ENCODE measurements at regions not wholly inside any gene's neighbourhood (a gene's known extent, or its start where the extent isn't known, plus 50 kb on each side); places are given as distances from the start of the nearest gene placed in this dataset.

DNA sequence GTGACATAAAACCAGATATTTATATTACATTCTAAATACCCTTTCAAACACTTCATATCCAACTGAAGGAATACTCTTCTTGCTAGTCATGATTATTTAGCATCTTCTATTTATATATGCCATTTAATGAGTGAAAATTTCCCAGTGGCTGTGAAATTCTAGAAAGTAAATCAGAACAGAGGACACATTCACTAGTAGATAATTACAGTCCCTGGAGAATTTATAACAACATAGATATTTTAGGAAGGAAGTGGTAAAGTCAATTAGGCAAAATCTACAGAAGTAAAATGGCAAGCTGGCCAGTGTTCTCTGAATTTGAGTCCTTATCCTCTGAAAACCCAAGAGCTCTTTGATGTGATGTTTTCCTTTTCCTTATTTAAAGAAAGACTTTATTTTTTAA lies 121.8 kb downstream of the PMAIP1 start:
- no peaks in the 10 kb centered on the region for H3K9me3 ChIP-seq
- DNase-seq, result no peak
- peak overlapping the region in 1 of 2 experiments; percentile 66; a peak in 2 of 4 replicates for H3K27ac ChIP-seq (ENCODE audit: low read depth in 2 of 2, low read length in 1 of 2)
- H3F3A ChIP-seq (replicated peaks; ENCODE audit: insufficient read depth), result peaks cover 10% of the 10 kb centered on the region
- no peak overlapping the region for H3K4me2 ChIP-seq
- H3K9me2 ChIP-seq, result no peaks in the 10 kb centered on the region
- ChIA-PET CTCF (interaction anchor here (1.6 to 1.9 kb wide), 2 partner anchors 12 to 528 kb away, joined by 3 to 5 read pairs; no protein-coding TSS in a partner anchor), POLR2A (no interaction called here)
- H3K79me2 ChIP-seq (ENCODE audit: insufficient read depth), result no peaks in the 10 kb centered on the region
- H3K4me1 ChIP-seq (ENCODE audit: control insufficient read depth in 1 of 2, insufficient read depth in 2 of 2, low read depth in 1 of 2, low read length in 1 of 2), result peaks cover 2 to 44% of the 10 kb centered on the region in 2 experiments
- H2AFZ ChIP-seq (ENCODE audit: low read depth), result no peak overlapping the region
- H3K4me3 ChIP-seq (ENCODE audit: low read depth in 2 of 2, low read length in 1 of 2), result no peak overlapping the region
- TF ChIP-seq SMC3 (IDR thresholded peaks at IDR 0.05; ENCODE audit: low read depth, low read length) (no peak), YY1 (IDR thresholded peaks at IDR 0.05; ENCODE audit: low read depth) (no peak), POLR2AphosphoS5 (IDR thresholded peaks at IDR 0.05; ENCODE audit: low read depth, low read length) (no peak), JUND (IDR thresholded peaks at IDR 0.05) (no peak)
- no peak overlapping the region for H3K9ac ChIP-seq
- H4K20me1 ChIP-seq (ENCODE audit: insufficient read depth), result no peaks in the 10 kb centered on the region
- H3K36me3 ChIP-seq (replicated peaks in 1 of 2; ENCODE audit: control insufficient read depth in 1 of 2, insufficient read depth in 2 of 2, low read length in 1 of 2), result no peaks in the 10 kb centered on the region
- H3K27me3 ChIP-seq (ENCODE audit: insufficient read depth), result no peaks in the 10 kb centered on the region

DNA sequence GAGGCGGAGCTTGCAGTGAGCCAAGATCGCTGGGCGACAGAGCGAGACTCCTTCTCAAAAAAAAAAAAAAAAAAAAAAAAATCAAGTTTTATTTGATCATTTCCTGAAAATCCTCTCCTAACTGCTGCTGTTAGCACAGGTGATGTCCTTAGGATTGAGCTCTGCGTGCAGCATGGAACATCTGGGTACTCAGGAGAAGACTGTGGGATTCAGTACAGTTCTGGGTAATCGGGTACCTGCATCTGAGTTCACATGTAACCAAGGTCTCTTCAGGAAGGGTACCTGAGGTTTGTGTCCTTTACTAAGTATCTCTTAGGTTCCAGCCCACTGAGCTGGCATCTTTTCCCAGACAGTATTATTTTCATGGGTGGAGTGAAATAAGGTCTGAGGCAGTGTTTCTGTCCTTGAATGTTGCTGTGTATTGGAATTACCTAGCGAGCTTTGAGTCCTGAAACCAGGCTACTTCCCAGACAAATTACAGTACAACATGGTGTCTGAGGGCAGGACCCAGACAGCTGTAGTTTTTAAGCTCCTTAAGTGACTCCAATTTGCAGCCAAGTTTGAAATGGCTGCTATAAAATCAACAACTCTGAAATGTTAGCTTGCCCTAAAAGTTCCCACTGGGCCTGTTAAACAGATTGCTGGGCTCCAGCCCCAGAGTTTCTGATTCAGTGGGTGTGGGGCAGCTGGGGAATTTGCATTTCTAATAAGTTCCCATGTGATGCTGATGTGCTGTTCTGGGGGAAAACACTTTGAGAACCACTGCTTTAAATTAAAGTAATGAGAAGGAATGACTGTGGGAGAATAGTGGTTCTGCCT lies 120.5 kb downstream of the PMAIP1 start:
- no peaks in the 10 kb centered on the region for H3K9me2 ChIP-seq
- H3K9me3 ChIP-seq, result no peaks in the 10 kb centered on the region
- no peaks in the 10 kb centered on the region for H3K79me2 ChIP-seq (ENCODE audit: insufficient read depth)
- ChIA-PET POLR2A (no interaction called here), CTCF (interaction anchor here (1.9 kb wide), 1 partner anchor 529 kb away, joined by 5 read pairs; no protein-coding TSS in a partner anchor)
- H3K36me3 ChIP-seq (replicated peaks in 1 of 2; ENCODE audit: control insufficient read depth in 1 of 2, insufficient read depth in 2 of 2, low read length in 1 of 2), result no peaks in the 10 kb centered on the region
- H3K27ac ChIP-seq (ENCODE audit: low read depth in 2 of 2, low read length in 1 of 2), result 0 out of 4 replicates have a peak overlapping the region, but pooled peaks of 1 of the 2 experiments have one; percentile 16
- no peaks in the 10 kb centered on the region for H3K27me3 ChIP-seq (ENCODE audit: insufficient read depth)
- WGBS (ENCODE audit: low lambda C conversion rate), result 97% methylated on average over 6 of the region's 7 CpGs
- peaks cover 10% of the 10 kb centered on the region for H3F3A ChIP-seq (replicated peaks; ENCODE audit: insufficient read depth)
- peak overlapping the region; percentile 79; the same call in 1 of the 2 replicates for H2AFZ ChIP-seq (ENCODE audit: low read depth)
- no peaks in the 10 kb centered on the region for H4K20me1 ChIP-seq (ENCODE audit: insufficient read depth)
- DNase-seq, result no peak
- H3K4me2 ChIP-seq, result peak overlapping the region; percentile 33; the same call in 1 of the 2 replicates
- H3K9ac ChIP-seq, result no peak overlapping the region
- H3K4me3 ChIP-seq (ENCODE audit: low read depth in 2 of 2, low read length in 1 of 2), result no peak overlapping the region
- H3K4me1 ChIP-seq (ENCODE audit: control insufficient read depth in 1 of 2, insufficient read depth in 2 of 2, low read depth in 1 of 2, low read length in 1 of 2), result peaks cover 0 to 44% of the 10 kb centered on the region in 2 experiments; a peak in 3 of 4 replicates
- TF ChIP-seq RXRA (IDR thresholded peaks at IDR 0.05; ENCODE audit: borderline replicate concordance, low read depth) (no peak), POLR2AphosphoS5 (IDR thresholded peaks at IDR 0.05; ENCODE audit: low read depth, low read length) (no peak), RAD21 (IDR thresholded peaks at IDR 0.05; ENCODE audit: low read length) (no peak), RFX5 (IDR thresholded peaks at IDR 0.05; ENCODE audit: low read length) (no peak), FOXM1 (IDR thresholded peaks at IDR 0.05; ENCODE audit: low read depth) (no peak), FOXJ3 (CRISPR knock-in tag; IDR thresholded peaks at IDR 0.05) (no peak), SMC3 (IDR thresholded peaks at IDR 0.05; ENCODE audit: low read depth, low read length) (no peak), GATA2 (CRISPR knock-in tag; IDR thresholded peaks at IDR 0.05) (no peak), TEAD4 (IDR thresholded peaks at IDR 0.05; ENCODE audit: borderline replicate concordance, insufficient read depth) (no peak), YY1 (IDR thresholded peaks at IDR 0.05; ENCODE audit: low read depth) (no peak), NFIC (IDR thresholded peaks at IDR 0.05; ENCODE audit: borderline replicate concordance) (no peak), FOSL2 (IDR thresholded peaks at IDR 0.05; ENCODE audit: borderline replicate concordance, low read depth) (no peak)
- TF ChIP-seq, protein P1, sequence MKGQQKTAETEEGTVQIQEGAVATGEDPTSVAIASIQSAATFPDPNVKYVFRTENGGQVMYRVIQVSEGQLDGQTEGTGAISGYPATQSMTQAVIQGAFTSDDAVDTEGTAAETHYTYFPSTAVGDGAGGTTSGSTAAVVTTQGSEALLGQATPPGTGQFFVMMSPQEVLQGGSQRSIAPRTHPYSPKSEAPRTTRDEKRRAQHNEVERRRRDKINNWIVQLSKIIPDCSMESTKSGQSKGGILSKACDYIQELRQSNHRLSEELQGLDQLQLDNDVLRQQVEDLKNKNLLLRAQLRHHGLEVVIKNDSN (IDR thresholded peaks at IDR 0.05; ENCODE audit: borderline replicate concordance, low read depth), result no peak
- TF ChIP-seq, protein P2, sequence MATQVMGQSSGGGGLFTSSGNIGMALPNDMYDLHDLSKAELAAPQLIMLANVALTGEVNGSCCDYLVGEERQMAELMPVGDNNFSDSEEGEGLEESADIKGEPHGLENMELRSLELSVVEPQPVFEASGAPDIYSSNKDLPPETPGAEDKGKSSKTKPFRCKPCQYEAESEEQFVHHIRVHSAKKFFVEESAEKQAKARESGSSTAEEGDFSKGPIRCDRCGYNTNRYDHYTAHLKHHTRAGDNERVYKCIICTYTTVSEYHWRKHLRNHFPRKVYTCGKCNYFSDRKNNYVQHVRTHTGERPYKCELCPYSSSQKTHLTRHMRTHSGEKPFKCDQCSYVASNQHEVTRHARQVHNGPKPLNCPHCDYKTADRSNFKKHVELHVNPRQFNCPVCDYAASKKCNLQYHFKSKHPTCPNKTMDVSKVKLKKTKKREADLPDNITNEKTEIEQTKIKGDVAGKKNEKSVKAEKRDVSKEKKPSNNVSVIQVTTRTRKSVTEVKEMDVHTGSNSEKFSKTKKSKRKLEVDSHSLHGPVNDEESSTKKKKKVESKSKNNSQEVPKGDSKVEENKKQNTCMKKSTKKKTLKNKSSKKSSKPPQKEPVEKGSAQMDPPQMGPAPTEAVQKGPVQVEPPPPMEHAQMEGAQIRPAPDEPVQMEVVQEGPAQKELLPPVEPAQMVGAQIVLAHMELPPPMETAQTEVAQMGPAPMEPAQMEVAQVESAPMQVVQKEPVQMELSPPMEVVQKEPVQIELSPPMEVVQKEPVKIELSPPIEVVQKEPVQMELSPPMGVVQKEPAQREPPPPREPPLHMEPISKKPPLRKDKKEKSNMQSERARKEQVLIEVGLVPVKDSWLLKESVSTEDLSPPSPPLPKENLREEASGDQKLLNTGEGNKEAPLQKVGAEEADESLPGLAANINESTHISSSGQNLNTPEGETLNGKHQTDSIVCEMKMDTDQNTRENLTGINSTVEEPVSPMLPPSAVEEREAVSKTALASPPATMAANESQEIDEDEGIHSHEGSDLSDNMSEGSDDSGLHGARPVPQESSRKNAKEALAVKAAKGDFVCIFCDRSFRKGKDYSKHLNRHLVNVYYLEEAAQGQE (IDR thresholded peaks at IDR 0.05; ENCODE audit: low read depth, low read length), result no peak
- TF ChIP-seq, protein P3, sequence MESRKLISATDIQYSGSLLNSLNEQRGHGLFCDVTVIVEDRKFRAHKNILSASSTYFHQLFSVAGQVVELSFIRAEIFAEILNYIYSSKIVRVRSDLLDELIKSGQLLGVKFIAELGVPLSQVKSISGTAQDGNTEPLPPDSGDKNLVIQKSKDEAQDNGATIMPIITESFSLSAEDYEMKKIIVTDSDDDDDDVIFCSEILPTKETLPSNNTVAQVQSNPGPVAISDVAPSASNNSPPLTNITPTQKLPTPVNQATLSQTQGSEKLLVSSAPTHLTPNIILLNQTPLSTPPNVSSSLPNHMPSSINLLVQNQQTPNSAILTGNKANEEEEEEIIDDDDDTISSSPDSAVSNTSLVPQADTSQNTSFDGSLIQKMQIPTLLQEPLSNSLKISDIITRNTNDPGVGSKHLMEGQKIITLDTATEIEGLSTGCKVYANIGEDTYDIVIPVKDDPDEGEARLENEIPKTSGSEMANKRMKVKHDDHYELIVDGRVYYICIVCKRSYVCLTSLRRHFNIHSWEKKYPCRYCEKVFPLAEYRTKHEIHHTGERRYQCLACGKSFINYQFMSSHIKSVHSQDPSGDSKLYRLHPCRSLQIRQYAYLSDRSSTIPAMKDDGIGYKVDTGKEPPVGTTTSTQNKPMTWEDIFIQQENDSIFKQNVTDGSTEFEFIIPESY (IDR thresholded peaks at IDR 0.05; ENCODE audit: borderline replicate concordance, low read depth), result no peak
- TF ChIP-seq, protein P4, sequence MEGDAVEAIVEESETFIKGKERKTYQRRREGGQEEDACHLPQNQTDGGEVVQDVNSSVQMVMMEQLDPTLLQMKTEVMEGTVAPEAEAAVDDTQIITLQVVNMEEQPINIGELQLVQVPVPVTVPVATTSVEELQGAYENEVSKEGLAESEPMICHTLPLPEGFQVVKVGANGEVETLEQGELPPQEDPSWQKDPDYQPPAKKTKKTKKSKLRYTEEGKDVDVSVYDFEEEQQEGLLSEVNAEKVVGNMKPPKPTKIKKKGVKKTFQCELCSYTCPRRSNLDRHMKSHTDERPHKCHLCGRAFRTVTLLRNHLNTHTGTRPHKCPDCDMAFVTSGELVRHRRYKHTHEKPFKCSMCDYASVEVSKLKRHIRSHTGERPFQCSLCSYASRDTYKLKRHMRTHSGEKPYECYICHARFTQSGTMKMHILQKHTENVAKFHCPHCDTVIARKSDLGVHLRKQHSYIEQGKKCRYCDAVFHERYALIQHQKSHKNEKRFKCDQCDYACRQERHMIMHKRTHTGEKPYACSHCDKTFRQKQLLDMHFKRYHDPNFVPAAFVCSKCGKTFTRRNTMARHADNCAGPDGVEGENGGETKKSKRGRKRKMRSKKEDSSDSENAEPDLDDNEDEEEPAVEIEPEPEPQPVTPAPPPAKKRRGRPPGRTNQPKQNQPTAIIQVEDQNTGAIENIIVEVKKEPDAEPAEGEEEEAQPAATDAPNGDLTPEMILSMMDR (IDR thresholded peaks at IDR 0.05), result no peak
